COLO668 (cell line): ENCODE measurements at regions not wholly inside any gene's neighbourhood (a gene's known extent, or its start where the extent isn't known, plus 50 kb on each side); places are given as distances from the start of the nearest gene placed in this dataset.
"Not testable (repeated sequence)": the region's sequence is repeated elsewhere in the genome, so short reads cannot be mapped to it uniquely, and the experiment has no call there.

Experiments used
- DNase-seq: peaks from one replicate; lab custom pipeline; 2025; ENCODE audit not compliant: unreplicated experiment; lab: John Stamatoyannopoulos, UW

DNA sequence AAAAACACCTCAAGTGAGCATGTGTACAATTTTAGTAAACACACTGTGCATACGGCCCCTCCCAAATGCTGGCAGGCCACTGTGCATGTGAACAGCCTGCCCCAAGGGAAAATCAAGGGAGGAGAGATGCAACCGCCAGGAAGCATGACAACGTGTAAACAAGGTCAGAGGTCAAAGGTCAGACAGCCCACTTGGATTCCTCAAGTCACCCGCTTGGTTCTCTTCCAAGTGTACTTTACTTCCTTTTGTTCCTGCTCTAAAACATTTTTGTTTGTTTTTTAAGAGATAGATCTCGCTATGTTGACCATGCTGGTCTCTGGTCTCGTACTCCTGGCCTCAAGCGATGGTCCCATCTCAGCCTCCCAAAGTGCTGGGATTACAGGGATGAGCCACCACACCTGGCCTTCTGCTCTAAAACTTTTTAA is 126.7 kb upstream of the SHB start:
- no peak for DNase-seq

DNA sequence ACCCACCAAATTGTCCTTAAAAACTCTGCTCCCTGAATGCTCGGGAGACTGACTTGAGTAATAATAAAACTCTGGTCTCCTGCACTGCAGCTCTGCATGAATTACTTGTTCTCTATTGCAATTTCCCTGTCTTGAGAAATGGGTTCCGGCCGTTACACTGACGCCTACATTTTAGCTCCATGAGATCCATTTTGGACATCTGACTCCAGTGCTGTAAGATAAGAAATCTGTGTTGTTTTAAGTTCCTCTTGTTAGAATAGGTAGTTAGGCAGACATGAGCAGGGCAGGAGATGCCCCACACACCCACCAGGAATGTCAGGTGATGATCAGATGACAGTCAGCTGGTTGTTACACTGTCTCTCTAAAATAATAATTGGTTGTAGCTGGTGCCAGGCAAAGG is 125.8 kb upstream of the SHB start:
- DNase-seq, result no peak

DNA sequence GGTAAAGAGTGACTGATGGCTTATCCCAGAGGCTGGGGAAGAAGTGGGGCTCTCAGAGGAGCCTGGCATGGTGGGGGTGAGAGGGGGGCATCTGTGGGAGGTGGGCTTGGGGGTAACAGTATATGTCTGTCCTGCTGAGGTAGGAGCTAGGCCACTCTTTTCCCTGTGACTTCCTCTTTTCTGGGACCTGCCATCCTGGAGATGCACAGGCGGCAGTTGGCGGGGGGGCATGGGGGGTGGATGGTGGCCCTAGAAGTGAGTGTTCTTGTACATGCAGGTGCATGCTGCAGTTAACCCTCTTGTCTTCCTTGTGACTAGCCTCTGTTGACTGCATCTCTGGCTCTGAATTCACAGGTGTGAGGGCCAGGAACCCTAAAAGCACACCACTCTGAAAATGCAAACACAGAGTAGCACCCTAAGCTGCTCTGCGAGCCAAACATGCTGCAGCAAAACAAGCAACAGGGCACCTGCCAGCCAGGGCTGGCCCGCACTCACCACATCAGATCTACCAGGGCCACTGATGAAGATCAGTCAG is 123.8 kb upstream of the SHB start:
- DNase-seq, result no peak

DNA sequence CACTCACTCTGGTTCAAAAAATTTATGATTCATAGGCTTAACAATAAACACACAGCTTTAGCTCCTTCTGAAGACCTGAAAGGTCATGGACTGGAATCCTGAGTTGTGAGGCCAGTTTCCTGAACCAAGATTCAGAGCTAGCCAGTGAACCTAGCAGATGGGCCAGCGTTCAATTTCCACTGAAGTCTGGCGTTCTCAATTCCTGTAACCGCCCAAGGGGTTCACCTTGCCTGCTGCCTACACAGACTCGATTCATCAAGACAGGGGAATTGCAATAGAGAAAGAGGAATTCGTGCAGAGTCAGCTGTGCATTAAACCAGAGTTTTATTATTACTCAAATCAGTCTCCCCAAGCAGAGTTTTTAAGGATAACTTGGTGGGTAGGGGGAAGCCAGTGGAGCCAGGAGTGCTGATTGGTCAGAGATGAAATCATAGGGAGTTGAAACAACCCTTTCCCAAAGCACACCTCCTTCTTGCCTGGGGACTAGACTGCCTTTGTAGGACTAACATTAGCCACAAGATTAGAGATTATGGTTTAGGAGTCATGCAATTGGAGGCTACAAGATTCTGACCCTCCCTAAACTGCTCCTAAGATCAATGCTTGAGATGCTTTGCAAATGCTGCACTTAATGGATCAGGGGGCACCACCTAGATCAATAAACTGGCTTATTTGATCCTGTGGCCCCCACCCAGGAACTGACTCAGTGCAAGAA is 117.5 kb upstream of the SHB start:
- DNase-seq, result no peak

DNA sequence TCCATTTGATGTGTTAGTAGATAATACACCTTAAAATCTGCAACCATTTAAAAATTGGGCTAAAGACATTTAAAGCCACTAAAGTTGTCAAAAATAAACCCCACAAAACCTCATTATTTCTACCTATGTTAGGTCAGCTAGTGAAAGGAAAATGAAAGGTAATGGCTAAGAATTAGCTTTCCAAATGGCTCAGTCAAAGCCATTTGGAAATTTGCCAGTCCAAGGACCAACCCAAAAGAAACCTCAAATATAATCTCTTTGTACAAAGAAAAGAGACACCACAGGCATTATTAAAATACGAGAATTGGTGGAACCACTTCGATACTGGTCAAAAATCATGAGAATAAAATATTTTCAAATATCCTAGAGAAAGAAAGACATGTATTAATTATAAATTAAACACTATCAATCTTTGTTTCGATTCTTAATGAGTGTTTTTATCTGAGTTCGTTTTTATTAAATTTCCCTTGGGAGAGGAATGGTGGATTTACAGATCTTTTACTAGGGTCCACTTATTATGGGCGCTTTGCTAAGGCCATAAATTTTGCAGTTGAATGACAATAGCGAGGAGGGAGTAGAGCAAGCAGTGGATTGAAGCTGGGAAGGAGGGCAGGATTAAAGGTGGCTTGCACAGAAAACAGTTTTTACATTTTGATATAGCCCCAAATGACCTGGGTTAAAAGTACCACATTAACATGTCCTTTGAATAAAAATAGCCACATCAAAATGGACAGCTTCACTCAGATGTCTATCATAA is 116.8 kb upstream of the SHB start:
- no peak for DNase-seq

DNA sequence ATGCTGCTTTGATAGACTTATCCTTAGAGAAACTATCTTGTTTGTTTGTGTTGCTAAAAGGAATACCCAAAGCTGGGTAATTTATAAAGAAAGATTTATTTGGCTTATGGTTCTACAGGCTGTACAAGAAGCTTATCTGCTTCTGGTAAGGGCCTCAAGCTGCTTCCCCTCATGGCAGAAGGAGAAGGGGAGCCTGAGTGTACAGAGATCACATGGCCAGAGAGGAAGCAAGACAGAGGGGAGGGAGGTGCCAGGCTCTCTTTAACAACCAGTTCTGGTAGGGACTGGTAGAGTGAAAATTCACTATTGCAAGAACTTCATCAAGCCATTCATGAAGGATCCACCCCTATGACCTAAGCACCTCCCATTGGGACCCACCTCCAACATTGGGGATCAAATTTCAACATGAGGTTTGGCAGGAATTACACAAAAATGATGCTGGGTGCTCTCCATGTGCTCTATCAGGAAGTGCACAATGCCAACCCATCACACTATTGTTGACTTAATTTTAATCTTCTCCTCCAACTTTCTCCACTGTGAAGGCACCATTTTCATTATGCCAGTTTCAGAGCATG is 115.1 kb upstream of the SHB start:
- no peak for DNase-seq

DNA sequence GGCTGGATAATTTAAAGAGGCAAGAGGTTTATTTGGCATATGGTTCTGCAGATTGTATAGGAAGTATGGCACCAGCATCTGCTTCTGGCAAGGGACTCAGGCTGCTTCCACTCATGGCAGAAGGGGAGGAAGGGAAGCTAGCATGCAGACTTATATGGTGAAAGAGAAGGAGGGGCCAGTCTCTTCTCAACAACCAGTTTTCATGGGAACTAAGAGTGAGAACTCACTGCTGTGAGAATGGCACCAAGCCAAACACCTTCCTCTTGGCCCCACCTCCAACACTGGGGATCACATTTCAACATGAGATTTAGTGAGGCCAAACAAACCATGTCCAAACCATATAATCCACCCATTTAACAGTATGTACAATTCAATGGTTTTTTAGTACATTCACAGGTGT is 113.3 kb upstream of the SHB start:
- peak; percentile 62 for DNase-seq

DNA sequence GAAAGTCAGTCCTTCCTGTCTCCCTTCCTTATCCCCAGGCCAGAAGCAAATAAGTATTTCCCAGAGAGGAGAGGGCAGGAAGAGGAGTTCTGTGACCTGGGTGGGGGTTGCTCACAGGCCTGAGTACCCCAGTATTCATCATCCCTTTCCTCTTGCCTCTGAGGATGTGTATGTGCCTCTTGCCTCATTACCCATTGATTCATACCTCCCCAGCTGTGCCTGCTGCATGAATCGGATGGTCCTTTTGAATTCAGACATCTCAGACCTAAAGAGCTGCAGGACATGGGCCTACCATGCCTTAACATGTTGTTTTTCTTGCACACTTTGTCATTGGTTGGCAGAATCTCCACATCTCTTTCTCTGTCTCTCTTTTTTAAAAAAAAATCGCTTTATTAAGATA is 112.8 kb upstream of the SHB start:
- DNase-seq, result no peak

DNA sequence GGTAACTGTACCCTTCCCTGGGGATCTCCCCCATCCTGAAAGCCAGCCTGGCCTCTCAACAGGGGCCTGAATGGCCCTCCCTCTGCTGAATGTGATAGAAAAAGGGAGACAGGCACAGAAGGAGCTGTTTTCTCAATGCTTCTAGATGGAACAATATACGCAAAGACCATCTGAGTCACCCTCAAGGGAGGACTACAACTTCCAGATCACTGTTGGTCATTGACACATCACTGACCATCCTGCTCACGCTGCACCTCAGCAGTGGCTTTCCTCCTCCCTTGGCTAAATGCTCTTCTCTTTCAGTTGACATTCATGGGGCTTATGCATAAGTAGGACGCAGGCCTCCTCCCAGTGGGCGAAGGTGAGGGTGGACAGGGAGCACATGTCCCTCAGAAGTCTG is 112.2 kb upstream of the SHB start:
- no peak for DNase-seq

DNA sequence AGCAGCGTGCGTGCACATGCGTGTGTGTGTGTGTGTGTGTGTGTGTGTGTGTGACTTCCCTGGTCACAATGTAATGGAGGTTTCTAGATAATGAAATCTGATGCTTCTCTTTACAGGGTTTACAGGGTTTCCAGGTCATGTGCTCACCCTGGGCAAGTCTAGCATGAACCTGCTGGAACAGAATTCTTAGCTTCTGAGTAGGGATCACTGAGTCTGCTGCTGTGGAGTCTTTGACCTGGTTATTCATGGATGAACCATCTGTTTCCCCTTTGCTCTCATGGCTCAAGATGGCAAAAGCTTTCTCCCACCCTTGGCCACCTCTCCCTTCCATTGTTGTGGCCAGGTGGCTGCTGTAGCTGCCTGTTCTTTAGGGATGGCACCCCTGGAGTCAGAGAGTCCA is 111.6 kb upstream of the SHB start:
- DNase-seq, result no peak

DNA sequence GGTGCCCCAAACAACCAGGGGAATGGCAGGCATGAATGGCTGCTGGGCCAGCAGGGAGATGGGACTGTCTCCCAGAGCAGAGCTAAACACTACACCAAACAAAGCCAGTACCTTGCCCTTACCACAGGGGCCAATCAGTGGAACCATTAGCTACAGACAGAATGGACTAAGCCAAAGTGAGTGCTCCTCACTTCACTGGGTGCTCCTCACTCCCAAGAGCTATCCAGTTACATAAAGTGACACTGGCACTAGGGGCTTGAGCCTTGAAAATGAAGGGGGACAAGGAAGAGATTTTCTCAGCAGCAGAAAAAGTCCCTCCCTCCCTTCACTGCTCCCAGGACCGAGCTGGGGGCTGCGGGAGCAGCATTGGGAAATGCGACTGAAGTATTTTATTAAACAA is 110.9 kb upstream of the SHB start:
- no peak for DNase-seq

DNA sequence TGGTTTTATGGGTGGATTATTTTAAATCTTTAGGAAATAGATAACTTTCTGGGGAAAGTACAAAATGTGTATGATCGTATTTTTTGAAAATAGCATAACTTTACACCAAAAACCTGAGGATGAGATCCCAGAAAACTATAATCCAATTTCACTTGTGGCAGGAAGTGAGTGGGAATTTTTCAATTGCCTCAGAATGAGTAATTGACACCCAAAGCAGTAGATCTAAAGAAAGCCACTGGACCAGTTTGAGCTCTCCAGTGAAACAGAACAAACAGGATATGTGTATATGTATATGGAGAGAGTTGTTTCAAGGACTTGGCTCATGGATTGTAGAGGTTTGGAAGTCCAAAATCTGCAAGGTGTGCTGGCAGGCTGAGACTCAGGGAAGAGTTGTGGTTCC is 109.2 kb upstream of the SHB start:
- DNase-seq, result peak; percentile 21

DNA sequence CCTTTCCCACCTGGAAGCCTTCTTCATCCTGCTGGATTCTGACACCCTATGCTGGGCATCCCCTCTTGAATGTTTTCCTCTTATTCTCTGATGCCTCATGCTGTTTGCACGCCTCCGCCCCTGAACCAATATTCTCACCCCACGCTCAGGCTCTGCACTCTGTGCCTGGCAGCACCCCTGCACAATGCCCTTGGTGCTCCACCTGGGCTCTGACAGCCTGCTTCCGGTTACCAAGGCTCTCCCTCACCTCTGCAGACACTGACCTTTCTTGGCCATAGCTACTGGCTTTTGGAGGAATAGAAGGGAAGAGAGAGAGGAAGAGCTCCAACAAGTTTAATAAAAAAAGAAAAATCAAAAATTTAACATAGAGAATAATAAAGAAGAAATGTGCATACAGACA is 108.7 kb upstream of the SHB start:
- DNase-seq, result no peak

DNA sequence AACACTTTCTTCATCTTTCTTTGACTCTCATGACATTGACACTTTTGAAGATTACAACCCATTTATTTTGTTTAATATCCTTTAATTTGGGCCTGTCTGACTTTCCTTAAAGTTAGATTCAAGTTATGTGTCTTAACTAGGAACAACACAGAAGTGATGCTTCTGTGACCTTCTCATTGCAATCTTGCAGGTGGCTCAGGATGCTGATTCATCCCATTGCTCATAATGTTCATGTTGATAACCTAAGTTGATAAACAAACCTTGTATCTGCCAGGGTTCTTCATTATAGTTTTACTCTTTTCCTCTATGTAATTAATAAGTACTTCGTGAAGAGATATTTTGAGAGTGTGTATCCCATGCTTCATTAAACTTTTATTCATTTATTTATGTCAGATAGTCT is 107.2 kb upstream of the SHB start:
- no peak for DNase-seq

DNA sequence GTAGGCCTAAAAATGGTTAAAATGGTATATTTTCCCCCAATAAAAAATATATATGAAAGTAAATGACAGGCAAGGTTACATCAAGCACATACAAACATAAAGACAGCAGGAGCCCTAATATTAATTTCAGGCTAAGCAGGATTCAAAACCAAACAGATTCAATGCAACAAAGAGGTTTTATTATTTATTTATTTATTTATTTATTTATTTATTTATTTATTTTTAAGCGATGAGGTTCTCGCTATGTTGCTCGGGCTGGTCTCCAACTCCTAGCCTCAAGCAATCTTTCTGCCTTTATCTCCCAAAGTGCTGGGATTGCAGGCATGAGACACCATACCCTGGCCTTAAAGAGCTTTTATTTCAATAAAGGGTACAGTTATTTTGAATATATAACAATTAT is 106.4 kb upstream of the SHB start:
- DNase-seq, result no peak

DNA sequence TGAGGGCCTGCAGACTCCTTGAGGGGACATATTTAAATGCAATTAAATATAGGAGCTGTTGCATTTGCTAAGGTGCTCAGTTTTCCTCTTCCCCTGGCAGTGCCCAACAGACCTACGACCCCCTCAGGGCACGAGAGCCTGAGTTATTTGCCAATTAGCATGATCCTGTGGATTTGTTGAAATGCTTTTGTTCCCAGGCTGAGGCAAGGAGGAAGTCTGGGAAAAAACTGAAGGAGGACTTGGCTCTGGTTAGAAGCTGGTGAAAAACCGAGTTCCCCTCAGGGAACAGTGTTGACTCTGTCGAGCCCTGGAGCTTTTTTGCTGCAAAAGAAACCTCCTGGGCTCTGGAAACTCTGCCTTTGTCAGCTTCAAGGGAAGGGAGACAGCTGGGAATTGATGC is 103.6 kb upstream of the SHB start:
- no peak for DNase-seq

DNA sequence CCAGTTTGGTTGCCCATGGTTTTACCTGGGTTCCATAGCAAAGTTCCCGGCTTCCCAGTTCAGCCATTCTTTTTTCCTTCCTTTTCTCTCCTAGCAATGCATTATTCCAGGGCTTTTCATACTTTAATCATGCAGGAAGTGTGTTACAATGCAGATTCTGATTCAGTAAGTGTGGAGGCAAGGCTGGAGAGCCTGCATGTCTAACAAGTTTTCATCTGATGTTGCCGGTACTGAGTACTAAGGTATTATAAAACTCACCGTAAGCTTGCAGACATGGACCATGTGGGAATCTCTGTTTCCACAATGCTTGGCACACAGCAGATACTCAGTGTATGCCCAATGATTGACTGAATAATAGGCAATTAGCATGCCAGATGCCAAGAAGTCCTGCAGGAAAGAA is 102.9 kb upstream of the SHB start:
- no peak for DNase-seq

DNA sequence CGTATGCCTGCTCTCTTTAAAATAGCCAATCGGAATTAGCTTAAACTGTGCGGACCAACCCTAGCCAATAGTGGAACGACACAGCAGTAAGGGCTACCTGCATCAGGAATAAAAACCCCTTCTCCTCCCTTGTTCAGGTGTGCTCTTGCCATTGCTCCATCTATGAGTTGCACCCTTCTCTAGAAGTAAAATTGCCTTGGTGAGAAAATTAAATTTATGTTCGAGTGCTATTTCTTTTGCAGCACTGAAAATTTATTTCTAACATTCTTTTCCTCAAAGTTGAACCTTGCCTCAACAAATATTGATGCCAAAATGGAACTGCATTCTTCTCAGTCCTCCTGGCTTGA is 102.5 kb upstream of the SHB start:
- no peak for DNase-seq

DNA sequence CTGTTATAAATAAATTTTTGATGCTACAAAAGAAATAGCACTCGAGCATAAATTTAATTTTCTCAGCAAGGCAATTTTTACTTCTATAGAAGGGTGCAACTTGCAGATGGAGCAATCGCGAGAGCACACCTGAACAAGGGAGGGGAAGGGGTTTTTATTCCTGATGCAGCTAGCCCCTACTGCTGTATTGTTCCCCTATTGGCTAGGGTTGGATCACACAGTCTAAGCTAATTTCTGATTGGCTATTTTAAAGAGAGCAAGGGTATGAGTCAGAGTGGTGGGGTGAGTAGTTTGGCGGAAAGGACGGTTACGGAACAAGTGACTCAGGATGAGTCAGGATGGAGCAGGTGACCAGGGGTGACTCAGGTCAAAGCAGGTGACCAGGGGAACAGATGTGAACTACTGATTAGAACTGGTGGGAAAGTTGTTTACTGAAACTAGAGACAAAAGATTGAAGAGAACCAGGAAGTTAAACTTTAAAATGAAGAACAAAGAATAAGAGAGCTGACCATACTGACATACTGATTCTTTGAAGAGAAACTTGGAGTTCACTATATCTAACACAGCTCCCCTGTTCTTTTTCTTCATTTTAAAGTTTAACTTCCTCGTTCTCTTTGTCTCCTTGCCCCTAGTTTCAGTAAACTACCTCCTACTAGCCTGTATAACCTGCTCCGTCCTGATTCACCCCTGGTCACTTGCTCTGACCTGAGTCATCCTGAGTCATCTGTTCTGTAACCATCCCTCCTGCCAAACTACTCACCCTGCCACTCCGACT is 101.9 kb upstream of the SHB start:
- not testable (repeated sequence) for DNase-seq

DNA sequence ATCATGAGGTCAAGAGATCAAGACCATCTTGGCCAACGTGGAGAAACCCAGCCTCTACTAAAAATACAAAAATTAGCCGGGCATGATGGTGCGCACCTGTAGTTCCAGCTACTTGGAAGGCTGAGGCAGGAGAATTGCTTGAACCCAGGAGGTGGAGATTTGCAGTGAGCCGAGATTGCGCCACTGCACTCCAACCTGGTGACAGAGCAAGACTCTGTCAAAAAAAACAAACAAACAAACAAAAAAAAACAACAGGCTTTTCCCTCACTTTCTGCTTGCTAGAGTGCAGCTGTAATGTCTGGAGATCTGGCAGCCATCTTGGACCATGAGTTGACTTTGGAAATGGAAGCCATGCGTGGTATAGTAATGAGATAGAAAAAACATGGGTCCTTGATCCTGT is 101.1 kb upstream of the SHB start:
- not testable (repeated sequence) for DNase-seq

DNA sequence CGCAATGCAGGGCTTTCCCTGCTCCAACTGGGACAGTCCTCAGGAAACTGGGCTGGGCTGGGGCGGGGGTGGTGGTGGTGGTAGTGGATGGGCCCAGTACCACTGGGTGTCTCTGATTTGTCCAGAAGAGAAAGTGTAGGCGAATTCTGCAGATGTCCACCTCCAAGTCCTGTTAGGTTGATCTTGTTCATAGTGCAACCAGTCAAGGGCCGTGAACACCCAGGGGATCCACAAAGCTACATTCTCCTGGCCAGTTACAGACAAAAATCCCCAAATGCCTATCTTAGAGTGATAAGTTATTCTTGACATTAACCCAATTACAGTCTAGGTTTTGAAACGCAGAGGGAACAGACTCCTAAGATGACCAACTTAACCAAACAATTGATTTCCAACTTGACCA is 97.5 kb upstream of the SHB start:
- DNase-seq, result no peak
